Fibroblast of skin of right biceps (primary cell): ENCODE measurements at regions not wholly inside any gene's neighbourhood (a gene's known extent, or its start where the extent isn't known, plus 50 kb on each side); places are given as distances from the start of the nearest gene placed in this dataset.

Source experiments
- DNase-seq: peaks from one replicate; pipeline ENCODE4 v3.0.0-alpha.2; 2013

- no peak for DNase-seq
Measured at GRCh38 chr2:175552902-175553301, 371.4 kb upstream of the ATP5MC3 start.

- no peak for DNase-seq
Measured at GRCh38 chr2:175540421-175540820, 358.9 kb upstream of the ATP5MC3 start.

DNA sequence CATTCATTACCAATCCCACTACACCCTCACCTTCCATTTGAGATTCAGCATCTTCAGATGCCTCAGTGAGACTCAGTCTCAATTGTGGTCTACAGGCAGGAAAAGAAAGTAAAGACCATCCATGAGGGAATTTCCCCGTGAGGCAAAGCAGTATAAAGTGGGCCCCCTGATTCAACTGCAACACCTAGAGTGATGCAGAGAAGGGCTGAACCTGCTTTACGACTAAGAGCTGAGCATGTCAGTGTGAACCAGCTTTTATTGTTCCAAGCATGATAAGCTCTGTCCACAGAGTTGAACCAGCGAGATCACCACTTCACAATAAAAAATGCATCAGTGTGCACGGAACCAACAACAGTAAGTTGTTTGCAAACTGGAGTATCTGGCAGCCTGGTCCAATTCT is 357.6 kb upstream of the ATP5MC3 start:
- DNase-seq: no peak

DNA sequence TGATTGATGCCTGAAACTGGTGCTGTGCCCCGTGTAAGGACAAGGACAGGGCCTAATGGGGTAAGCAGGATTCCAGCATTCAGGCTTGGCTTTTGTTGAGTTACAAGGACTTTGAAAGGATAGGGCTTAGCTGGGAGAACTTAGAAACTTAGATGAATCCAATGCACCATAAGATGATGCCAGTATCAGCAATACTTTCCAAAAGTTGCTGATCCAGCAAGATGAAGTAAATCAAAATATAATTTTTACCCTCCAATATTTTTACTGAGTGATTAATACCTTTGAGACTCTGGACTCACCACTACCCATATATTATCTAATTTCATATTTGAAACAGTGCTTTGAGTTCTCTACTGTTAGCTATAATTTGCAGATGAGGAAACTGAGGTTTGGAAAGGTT is 354.5 kb upstream of the ATP5MC3 start:
- no peak for DNase-seq

DNA sequence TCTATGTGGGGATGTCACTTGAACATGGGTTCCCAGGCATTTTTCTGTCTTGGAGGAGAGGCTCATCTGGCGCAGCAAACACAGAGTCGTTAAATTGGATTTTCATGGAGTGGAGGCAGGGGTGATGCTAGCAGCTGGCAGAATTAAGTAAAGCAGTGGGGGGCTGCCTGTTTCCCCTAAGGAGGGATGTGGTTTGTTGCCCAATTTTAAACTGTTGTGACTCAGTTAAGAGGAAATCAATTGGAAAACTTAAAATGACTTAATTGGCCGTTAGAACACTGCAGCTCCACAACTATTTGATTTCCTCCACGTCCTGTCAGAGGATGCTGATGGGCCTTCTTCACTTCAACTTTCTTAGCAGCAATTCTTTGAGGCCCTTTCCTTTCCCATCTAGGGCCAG is 354.1 kb upstream of the ATP5MC3 start:
- no peak for DNase-seq

GRCh38 chr2:175525975-175526374 is 344.5 kb upstream of the ATP5MC3 start:
- DNase-seq: no peak

DNA sequence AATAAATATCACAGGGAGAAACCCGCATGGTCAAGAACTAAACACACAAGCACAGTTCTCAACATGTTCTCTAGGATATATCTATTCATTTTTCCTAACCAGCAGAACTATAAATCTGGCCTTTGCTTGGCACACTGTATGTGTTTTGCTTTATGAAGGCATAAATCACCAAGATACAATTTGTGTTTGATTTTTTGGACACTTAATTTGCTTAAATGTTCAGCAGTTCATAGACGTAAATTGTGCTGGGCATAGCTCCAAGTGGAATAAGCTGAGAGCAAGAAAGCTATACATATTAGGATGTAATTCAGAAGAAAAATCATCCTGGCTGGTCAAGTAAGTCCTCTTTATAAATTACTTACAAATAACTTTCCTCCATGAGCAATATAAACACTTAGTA is 341.5 kb upstream of the ATP5MC3 start:
- no peak for DNase-seq

DNA sequence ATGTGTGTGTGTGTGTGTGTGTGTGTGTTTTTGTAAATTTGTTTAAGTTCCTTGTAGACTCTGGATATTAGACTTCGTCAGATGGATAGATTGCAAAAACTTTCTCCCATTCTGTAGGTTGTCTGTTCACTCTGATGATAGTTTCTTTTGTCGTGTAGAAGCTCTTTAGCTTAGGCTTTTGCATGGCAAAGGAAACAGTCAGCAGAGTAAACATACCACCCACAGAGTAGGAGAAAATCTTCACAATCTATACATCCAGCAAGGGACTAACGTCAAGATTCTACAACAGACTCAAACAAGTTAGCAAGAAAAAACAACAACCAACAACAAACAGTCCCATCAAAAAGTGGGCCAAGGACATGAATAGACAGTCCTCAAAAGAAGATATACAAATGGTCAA is 336.7 kb upstream of the ATP5MC3 start:
- DNase-seq: no peak

GRCh38 chr2:175516555-175516954 is 335.0 kb upstream of the ATP5MC3 start:
- DNase-seq: no peak

GRCh38 chr2:175500255-175500654 is 318.7 kb upstream of the ATP5MC3 start:
- no peak for DNase-seq

GRCh38 chr2:175490360-175490791 is 308.9 kb upstream of the ATP5MC3 start:
- no peak for DNase-seq

DNA sequence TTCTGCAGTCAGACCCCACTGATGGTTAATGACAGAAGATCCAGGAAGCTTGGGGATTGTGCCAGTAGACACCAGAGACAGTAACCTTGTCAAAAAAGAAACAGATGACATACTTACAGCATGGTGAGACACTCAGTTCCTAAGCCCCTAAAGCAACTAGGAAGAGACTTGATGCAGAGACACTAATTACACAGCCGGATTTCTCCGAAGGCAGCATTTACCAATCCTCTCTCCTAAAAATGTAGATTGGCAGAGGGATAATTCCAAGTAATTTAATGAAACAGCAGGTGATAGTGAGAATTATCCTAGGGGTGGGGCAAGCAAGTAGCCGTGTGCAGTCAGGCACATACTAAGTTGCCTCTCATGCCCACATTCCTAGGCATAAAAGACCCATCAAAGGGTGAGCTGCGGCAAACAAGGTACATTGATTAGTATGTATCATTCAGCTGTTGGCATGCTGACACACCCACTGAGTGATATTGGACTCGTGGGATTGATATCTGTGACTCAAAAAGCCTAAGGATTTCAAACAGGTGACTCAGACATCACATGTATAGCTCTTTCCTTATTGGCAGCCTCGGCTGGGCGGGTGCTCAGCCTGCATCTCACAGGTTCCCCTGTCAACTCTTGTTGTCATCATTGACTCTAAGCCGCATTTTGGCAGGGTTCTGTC is 296.7 kb upstream of the ATP5MC3 start:
- DNase-seq: no peak

DNA sequence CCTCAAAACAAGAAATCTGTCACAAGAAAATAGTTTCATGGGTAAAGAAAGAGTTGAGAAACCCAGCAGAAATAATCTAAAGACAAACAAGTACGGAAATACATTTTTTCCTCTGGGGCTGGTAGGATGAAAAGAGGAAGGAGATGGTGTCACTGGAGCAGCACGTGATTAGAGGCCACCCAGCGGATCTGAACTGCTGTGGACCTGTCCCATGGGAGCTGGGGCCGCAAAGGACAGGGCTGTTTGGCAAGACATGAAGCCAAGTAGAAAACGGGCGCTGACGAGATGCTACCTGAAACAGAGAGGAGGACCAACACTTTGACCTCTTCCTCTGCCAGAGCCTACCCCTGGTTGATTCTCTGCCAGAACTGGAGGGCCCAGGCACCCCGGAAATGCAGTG is 295.4 kb upstream of the ATP5MC3 start:
- no peak for DNase-seq

- no peak for DNase-seq
Measured at GRCh38 chr2:175476374-175476773, 294.9 kb upstream of the ATP5MC3 start.

GRCh38 chr2:175475130-175475529 is 293.6 kb upstream of the ATP5MC3 start:
- DNase-seq: no peak

DNA sequence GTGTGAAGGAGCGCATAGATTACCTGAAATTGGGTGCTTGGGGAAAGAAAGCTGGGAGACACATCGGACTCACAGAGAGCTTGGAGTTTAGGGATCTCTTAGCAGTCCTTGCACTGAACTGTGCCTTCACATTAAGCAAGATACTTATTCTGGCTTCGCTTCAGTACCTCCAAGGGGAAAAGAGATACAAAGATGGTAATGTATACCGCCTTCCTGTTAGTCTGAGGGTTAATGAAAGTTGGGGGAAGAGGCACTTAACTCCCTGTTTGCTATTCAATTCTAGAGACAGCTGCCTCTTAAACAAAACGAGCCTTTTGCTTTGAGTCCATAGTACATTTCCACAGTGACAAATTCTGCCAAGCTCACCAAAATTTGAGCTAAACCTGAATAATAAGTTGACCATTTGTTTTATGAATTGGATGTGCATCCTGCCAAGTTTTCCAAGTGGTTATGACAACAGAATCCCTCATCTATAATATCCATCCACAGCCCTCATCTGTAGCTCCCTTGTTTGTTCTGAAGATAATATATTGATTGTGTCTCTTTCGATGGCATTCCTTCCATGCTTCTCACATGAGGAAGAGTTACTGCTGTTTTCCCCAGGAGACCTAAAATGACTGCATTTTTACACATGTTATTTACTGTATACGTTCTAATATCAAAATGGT is 287.1 kb upstream of the ATP5MC3 start:
- no peak for DNase-seq

DNA sequence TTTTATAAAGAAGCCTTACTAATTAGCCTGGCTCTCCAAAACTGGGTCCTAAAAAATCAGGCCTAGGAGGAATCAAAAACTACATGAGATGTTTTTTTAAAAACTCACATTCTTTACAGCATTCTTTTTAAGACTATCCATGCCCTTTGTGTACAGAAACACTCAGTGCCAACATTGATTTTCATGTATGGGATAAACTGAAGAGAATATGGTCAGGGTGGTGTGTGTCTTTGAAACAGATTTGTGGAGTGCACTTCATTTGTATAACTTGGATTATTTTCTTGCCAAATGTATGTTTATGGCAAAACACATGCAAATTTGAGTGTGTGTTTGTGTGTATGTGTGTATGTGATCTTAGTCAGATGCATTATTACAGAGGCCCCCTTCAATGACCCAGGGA is 283.6 kb upstream of the ATP5MC3 start:
- no peak for DNase-seq

DNA sequence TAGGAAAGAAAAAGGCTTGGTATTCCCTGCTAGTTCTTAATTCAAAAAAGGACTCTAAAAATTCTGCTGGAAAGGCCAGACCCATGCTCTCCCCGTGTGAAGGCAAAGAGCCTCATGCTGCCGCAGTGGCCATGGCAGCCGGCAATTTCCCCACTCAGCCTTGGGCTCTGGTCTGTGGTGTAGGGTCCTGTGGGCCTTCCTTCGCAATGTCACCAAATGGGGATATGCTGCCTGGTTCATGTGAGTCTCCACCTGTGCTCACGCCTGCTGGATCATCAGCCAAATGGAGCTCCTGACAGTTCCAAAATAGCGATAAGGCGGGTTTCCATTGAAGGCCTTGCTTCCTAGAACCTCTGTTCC is 282.8 kb upstream of the ATP5MC3 start:
- DNase-seq: no peak

- DNase-seq: no peak
Measured at GRCh38 chr2:175463589-175464310, 282.2 kb upstream of the ATP5MC3 start.

DNA sequence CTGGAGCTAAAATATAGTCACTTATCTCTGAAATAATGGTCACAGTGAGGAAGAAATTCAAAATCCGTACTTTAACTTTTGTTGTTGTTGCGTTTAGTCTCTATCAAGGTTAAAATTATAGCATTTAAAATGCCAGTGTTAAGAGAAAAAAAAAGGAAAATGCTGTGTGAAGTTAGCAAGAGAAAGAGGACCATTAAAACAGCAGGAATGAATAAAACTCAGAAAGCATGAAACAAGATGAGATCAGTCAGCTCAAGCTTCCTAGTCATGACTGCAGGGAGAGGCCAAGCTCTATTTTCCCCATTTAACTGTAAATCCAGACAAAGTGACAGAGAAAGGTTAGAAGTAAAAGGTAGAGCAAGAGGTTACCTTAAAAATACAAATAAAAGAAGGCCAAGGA is 281.7 kb upstream of the ATP5MC3 start:
- no peak for DNase-seq

- DNase-seq: no peak
Measured at GRCh38 chr2:175462246-175462645, 280.7 kb upstream of the ATP5MC3 start.

DNA sequence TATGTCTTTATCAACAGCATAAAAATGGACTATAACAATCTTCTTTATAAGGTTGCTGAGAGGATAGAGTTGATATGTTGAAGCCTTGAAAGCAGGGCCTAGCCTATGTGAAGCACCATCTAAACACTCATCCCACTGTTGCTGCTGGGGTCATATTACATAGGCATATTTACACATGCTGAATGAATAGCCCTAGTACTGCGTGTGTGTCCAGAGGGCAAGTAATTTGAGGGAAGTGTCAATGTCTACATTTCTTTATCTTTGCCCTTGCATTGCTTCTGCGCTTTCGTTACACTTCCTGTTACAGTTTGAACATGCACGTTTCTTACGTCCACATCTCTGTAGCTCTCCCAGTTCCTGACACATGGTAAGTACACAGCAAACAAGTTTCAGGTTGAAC is 280.3 kb upstream of the ATP5MC3 start:
- no peak for DNase-seq

- DNase-seq: no peak
Measured at GRCh38 chr2:175457895-175458448, 276.5 kb upstream of the ATP5MC3 start.

DNA sequence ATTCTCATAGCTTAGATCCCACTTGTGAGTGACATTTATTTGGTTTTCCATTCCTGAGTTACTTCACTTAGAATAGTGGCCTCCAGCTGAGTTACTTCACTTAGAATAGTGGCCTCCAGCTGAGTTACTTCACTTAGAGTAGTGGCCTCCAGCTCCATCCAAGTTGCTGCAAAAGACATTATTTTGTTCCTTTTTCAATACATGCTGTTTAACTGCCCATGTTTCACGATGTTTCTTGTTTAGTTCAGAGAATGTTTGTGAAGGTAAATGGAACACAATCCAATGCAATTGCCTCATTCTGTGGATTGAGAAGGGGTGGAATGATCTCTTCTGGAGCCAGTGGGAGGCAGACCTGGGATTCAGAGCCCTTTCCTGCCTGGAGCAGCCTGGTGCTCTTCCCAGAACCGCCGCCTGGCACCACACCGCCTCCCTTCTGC is 273.5 kb upstream of the ATP5MC3 start:
- DNase-seq: no peak
